ENCODE measurements at regions not wholly inside any gene's neighbourhood (a gene's known extent, or its start where the extent isn't known, plus 50 kb on each side); places are given as distances from the start of the nearest gene placed in this dataset.

- no peak for TF ChIP-seq POLR2A (IDR thresholded peaks at IDR 0.05)
- TF ChIP-seq, protein P1, sequence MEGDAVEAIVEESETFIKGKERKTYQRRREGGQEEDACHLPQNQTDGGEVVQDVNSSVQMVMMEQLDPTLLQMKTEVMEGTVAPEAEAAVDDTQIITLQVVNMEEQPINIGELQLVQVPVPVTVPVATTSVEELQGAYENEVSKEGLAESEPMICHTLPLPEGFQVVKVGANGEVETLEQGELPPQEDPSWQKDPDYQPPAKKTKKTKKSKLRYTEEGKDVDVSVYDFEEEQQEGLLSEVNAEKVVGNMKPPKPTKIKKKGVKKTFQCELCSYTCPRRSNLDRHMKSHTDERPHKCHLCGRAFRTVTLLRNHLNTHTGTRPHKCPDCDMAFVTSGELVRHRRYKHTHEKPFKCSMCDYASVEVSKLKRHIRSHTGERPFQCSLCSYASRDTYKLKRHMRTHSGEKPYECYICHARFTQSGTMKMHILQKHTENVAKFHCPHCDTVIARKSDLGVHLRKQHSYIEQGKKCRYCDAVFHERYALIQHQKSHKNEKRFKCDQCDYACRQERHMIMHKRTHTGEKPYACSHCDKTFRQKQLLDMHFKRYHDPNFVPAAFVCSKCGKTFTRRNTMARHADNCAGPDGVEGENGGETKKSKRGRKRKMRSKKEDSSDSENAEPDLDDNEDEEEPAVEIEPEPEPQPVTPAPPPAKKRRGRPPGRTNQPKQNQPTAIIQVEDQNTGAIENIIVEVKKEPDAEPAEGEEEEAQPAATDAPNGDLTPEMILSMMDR (IDR thresholded peaks at IDR 0.05), result no peak
Observed at GRCh38 chr5:124160265-124160664, 586.2 kb downstream of the ZNF608 start.

Data from thyroid gland (tissue), 4 donors.